ENCODE measurements at regions not wholly inside any gene's neighbourhood (a gene's known extent, or its start where the extent isn't known, plus 50 kb on each side); places are given as distances from the start of the nearest gene placed in this dataset.
"Not testable (repeated sequence)": the region's sequence is repeated elsewhere in the genome, so short reads cannot be mapped to it uniquely, and the experiment has no call there.

- H2AFZ ChIP-seq, result no peak overlapping the region
- no peak for DNase-seq (ENCODE audit: low spot score)
- no peaks in the 10 kb centered on the region for H3K9me2 ChIP-seq (replicated peaks; ENCODE audit: insufficient read depth)
- no peaks in the 10 kb centered on the region for H3K36me3 ChIP-seq (replicated peaks; ENCODE audit: insufficient read depth, low read depth)
- no peak overlapping the region for H3K27ac ChIP-seq
- no peak overlapping the region for H3K4me2 ChIP-seq
- WGBS (ENCODE audit: low lambda C conversion rate, missing lambda C conversion rate), result 56% methylated on average over 3 of the region's 3 CpGs
- no peaks in the 10 kb centered on the region for H4K20me1 ChIP-seq (ENCODE audit: insufficient read depth, poor library complexity, severe bottlenecking)
- no peaks in the 10 kb centered on the region for H3K4me1 ChIP-seq (ENCODE audit: insufficient read depth)
- no peak overlapping the region for H3K4me3 ChIP-seq
- H3K27me3 ChIP-seq, result no peaks in the 10 kb centered on the region
- H3K79me2 ChIP-seq, result no peaks in the 10 kb centered on the region
- H3K9me3 ChIP-seq (ENCODE audit: low read depth), result no peaks in the 10 kb centered on the region
- TF ChIP-seq EZH2 (IDR thresholded peaks at IDR 0.05; ENCODE audit: borderline replicate concordance) (no peak), EZH2phosphoT487 (IDR thresholded peaks at IDR 0.05; ENCODE audit: low read depth, severe bottlenecking, unreplicated experiment) (no peak), CTCF (IDR thresholded peaks at IDR 0.05; ENCODE audit: poor library complexity) (no peak)
Observed at GRCh38 chr2:128416806-128417205, 98.1 kb upstream of the HS6ST1 start.

GRCh38 chr2:128417264-128417663 is 98.6 kb upstream of the HS6ST1 start:
- H3K4me1 ChIP-seq (ENCODE audit: insufficient read depth); H3K36me3 ChIP-seq (replicated peaks; ENCODE audit: insufficient read depth, low read depth); H4K20me1 ChIP-seq (ENCODE audit: insufficient read depth, poor library complexity, severe bottlenecking); DNase-seq (ENCODE audit: low spot score); H3K9me3 ChIP-seq (ENCODE audit: low read depth); H3K9me2 ChIP-seq (replicated peaks; ENCODE audit: insufficient read depth); H3K4me3 ChIP-seq; H3K27me3 ChIP-seq; H3K4me2 ChIP-seq; H3K79me2 ChIP-seq; H2AFZ ChIP-seq; H3K27ac ChIP-seq: not testable (repeated sequence)
- 78% methylated on average over 11 of the region's 11 CpGs for WGBS (ENCODE audit: low lambda C conversion rate, missing lambda C conversion rate)

- Histone ChIP-seq H3K4me1 (ENCODE audit: insufficient read depth) (no peaks in the 10 kb centered on the region), H2AFZ (no peak overlapping the region), H4K20me1 (ENCODE audit: insufficient read depth, poor library complexity, severe bottlenecking) (no peaks in the 10 kb centered on the region), H3K9me2 (replicated peaks; ENCODE audit: insufficient read depth) (no peaks in the 10 kb centered on the region), H3K4me3 (no peak overlapping the region), H3K4me2 (no peak overlapping the region), H3K36me3 (replicated peaks; ENCODE audit: insufficient read depth, low read depth) (no peaks in the 10 kb centered on the region), H3K9me3 (ENCODE audit: low read depth) (no peaks in the 10 kb centered on the region), H3K27me3 (no peaks in the 10 kb centered on the region), H3K79me2 (no peaks in the 10 kb centered on the region), H3K27ac (no peak overlapping the region)
- DNase-seq (ENCODE audit: low spot score), result no peak
- WGBS (ENCODE audit: low lambda C conversion rate, missing lambda C conversion rate), result 95% methylated on average over 6 of the region's 6 CpGs
- TF ChIP-seq EZH2 (IDR thresholded peaks at IDR 0.05; ENCODE audit: borderline replicate concordance), result no peak
- no peak for TF ChIP-seq CTCF (IDR thresholded peaks at IDR 0.05; ENCODE audit: poor library complexity)
- no peak for TF ChIP-seq EZH2phosphoT487 (IDR thresholded peaks at IDR 0.05; ENCODE audit: low read depth, severe bottlenecking, unreplicated experiment)
Observed at GRCh38 chr2:128420131-128420530, 101.5 kb upstream of the HS6ST1 start.

GRCh38 chr2:128420776-128421175 is 102.1 kb upstream of the HS6ST1 start:
- Histone ChIP-seq H3K27ac (no peak overlapping the region), H3K36me3 (replicated peaks; ENCODE audit: insufficient read depth, low read depth) (no peaks in the 10 kb centered on the region), H3K4me1 (ENCODE audit: insufficient read depth) (no peaks in the 10 kb centered on the region), H3K4me3 (no peak overlapping the region), H3K4me2 (no peak overlapping the region), H2AFZ (no peak overlapping the region), H3K27me3 (no peaks in the 10 kb centered on the region), H3K9me2 (replicated peaks; ENCODE audit: insufficient read depth) (no peaks in the 10 kb centered on the region), H3K9me3 (ENCODE audit: low read depth) (no peaks in the 10 kb centered on the region), H3K79me2 (no peaks in the 10 kb centered on the region), H4K20me1 (ENCODE audit: insufficient read depth, poor library complexity, severe bottlenecking) (no peaks in the 10 kb centered on the region)
- TF ChIP-seq CTCF (IDR thresholded peaks at IDR 0.05; ENCODE audit: poor library complexity) (no peak), EZH2 (IDR thresholded peaks at IDR 0.05; ENCODE audit: borderline replicate concordance) (no peak), EZH2phosphoT487 (IDR thresholded peaks at IDR 0.05; ENCODE audit: low read depth, severe bottlenecking, unreplicated experiment) (no peak)
- 72% methylated on average over 4 of the region's 4 CpGs for WGBS (ENCODE audit: low lambda C conversion rate, missing lambda C conversion rate)
- no peak for DNase-seq (ENCODE audit: low spot score)
